Parathyroid adenoma (tissue), 2 donors: ENCODE measurements at regions not wholly inside any gene's neighbourhood (a gene's known extent, or its start where the extent isn't known, plus 50 kb on each side); places are given as distances from the start of the nearest gene placed in this dataset.
"Not testable (repeated sequence)": the region's sequence is repeated elsewhere in the genome, so short reads cannot be mapped to it uniquely, and the experiment has no call there.

Experiments used
- H2AFZ ChIP-seq: fragments of 300-600 bp; sonication (generic); one replicate; pipeline ENCODE4 v1.7.0; 2017; ENCODE audit warnings: antibody characterized with exemption, mild to moderate bottlenecking
- H3K27ac ChIP-seq: fragments of 300-600 bp; sonication (generic); one replicate; pipeline ENCODE4 v1.7.0; 2017
- H3K27me3 ChIP-seq: fragments of 300-600 bp; sonication (generic); one replicate; pipeline ENCODE4 v1.7.0; 2017; ENCODE audit warnings: low read length; ENCODE audit not compliant: control insufficient read depth, insufficient read depth
- H3K36me3 ChIP-seq: fragments of 300-600 bp; sonication (generic); one replicate; pipeline ENCODE4 v1.7.0; 2017; ENCODE audit warnings: low read length; ENCODE audit not compliant: control insufficient read depth, insufficient read depth
- H3K4me1 ChIP-seq: fragments of 300-600 bp; sonication (generic); one replicate; pipeline ENCODE4 v1.7.0; 2017; ENCODE audit warnings: control low read depth
- H3K4me2 ChIP-seq: fragments of 300-600 bp; sonication (generic); one replicate; pipeline ENCODE4 v1.7.0; 2017; ENCODE audit warnings: low read length
- H3K4me3 ChIP-seq: fragments of 300-600 bp; sonication (generic); one replicate; pipeline ENCODE4 v1.7.0; 2017; ENCODE audit warnings: low read depth, low read length
- H3K79me2 ChIP-seq: fragments of 300-600 bp; sonication (generic); one replicate; pipeline ENCODE4 v1.7.0; 2017; ENCODE audit warnings: control low read depth
- H3K9ac ChIP-seq: fragments of 300-600 bp; sonication (generic); one replicate; pipeline ENCODE4 v1.7.0; 2017; ENCODE audit warnings: mild to moderate bottlenecking
- H3K9me3 ChIP-seq: fragments of 300-600 bp; sonication (generic); one replicate; pipeline ENCODE4 v1.7.0; 2017; ENCODE audit warnings: low read length; ENCODE audit not compliant: control insufficient read depth
- TF ChIP-seq, protein P1 (sequence below): fragments of 300-600 bp; sonication (generic); IDR thresholded peaks from one replicate; pipeline ENCODE4 v1.7.0; 2017; ENCODE audit warnings: antibody characterized with exemption, mild to moderate bottlenecking
- donor health status: primary hyperparathyroidism.

DNA sequence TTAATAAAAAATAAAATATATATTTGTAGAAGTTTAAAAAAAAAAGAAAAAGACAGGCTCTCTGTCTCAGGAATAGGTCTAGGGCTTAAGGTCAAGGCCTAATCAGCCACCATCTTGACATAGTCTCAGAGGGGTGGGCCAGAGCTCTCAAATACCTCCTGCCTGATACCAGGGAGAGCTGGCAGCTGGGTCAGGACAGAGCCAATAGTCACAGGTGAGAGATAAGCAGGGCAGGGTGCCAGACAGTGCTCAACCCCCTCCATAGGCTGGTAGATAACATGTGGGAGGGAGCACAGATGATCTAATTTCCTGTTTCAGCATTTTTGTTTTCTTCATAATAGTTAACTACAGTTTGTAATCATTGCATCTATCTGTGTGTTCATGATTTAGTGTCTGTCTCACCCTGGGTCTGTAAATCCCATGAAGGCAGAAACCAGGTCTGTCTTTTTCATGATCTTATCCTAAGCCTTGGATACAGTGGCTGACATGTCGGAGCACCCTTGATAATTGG, 152.0 kb upstream of the GRIK3 start:
- Histone ChIP-seq H3K4me3 (no peak overlapping the region), H3K9me3 (no peaks in the 10 kb centered on the region), H3K79me2 (no peaks in the 10 kb centered on the region), H3K9ac (no peak overlapping the region), H3K27me3 (no peaks in the 10 kb centered on the region), H3K4me2 (no peak overlapping the region), H3K36me3 (no peaks in the 10 kb centered on the region), H2AFZ (no peak overlapping the region), H3K27ac (no peak overlapping the region), H3K4me1 (no peaks in the 10 kb centered on the region)
- TF ChIP-seq, protein P1, sequence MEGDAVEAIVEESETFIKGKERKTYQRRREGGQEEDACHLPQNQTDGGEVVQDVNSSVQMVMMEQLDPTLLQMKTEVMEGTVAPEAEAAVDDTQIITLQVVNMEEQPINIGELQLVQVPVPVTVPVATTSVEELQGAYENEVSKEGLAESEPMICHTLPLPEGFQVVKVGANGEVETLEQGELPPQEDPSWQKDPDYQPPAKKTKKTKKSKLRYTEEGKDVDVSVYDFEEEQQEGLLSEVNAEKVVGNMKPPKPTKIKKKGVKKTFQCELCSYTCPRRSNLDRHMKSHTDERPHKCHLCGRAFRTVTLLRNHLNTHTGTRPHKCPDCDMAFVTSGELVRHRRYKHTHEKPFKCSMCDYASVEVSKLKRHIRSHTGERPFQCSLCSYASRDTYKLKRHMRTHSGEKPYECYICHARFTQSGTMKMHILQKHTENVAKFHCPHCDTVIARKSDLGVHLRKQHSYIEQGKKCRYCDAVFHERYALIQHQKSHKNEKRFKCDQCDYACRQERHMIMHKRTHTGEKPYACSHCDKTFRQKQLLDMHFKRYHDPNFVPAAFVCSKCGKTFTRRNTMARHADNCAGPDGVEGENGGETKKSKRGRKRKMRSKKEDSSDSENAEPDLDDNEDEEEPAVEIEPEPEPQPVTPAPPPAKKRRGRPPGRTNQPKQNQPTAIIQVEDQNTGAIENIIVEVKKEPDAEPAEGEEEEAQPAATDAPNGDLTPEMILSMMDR: no peak

DNA sequence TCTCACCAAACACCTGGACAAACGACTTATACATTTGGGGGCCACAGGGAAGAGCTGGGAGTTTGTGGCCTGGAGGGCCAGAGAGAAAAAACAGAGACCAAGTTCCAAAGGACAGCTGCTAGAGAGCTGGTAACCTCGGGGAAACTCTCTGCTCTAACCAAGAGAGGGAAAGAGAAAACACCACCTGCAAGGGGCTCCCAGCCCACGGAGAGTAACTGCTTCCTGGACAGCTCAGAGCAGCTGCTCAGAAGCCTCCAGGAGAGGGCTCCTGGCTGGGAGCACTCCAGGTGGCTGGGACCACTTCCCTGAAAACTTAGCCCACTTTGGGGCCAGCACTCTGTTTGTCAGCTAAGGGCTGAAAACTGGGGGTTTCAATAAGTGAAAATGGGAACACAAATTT, 154.8 kb upstream of the GRIK3 start:
- H3K27me3 ChIP-seq: no peaks in the 10 kb centered on the region
- H3K79me2 ChIP-seq: no peaks in the 10 kb centered on the region
- TF ChIP-seq, protein P1: no peak
- no peak overlapping the region for H3K9ac ChIP-seq
- no peak overlapping the region for H2AFZ ChIP-seq
- no peak overlapping the region for H3K4me3 ChIP-seq
- H3K36me3 ChIP-seq: no peaks in the 10 kb centered on the region
- H3K4me1 ChIP-seq: no peaks in the 10 kb centered on the region
- H3K4me2 ChIP-seq: no peak overlapping the region
- H3K27ac ChIP-seq: no peak overlapping the region
- no peaks in the 10 kb centered on the region for H3K9me3 ChIP-seq

DNA sequence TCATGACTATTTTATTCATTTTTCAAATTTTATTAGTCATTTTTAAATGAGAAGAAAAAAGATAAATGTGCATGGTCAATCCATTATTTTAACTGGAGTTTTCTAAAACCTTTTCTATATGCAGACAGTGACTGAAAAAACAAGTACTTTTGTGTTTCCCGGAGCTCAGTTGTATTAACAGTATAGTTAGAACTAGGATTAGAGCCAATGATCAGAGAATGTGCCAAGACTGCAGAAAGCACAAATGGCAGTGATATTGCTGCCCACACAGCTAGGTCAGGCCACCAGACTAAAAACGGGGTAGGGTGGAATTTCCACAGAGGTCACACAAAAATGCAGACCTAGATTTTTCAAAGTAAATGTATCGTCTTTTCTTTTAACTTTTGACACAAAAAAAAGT, 163.1 kb upstream of the GRIK3 start:
- Histone ChIP-seq H3K27me3 (no peaks in the 10 kb centered on the region), H3K79me2 (no peaks in the 10 kb centered on the region), H3K27ac (no peak overlapping the region), H3K4me3 (no peak overlapping the region), H2AFZ (no peak overlapping the region), H3K36me3 (no peaks in the 10 kb centered on the region), H3K9me3 (no peaks in the 10 kb centered on the region), H3K4me1 (no peaks in the 10 kb centered on the region), H3K9ac (no peak overlapping the region), H3K4me2 (no peak overlapping the region)
- TF ChIP-seq, protein P1: no peak

DNA sequence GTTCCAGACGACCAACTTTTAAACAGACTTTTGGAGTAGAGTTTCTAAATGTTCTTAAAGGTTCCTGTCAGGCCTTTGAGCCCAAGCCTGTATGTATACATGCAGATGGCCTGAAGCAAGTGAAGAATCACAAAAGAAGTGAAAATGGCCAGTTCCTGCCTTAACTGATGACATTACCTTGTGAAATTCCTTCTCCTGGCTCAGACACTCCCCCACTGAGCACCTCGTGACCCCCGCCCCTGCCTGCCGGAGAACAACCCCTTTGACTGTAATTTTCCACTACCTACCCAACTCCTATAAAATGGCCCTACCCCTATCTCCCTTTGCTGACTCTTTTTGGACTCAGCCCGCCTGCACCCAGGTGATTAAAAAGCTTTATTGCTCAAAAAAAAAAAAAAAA, 180.0 kb upstream of the GRIK3 start:
- not testable (repeated sequence) for H3K4me2 ChIP-seq, H3K4me1 ChIP-seq, H3K9ac ChIP-seq, H2AFZ ChIP-seq, H3K79me2 ChIP-seq, H3K9me3 ChIP-seq, H3K4me3 ChIP-seq, H3K27me3 ChIP-seq, H3K36me3 ChIP-seq, H3K27ac ChIP-seq

DNA sequence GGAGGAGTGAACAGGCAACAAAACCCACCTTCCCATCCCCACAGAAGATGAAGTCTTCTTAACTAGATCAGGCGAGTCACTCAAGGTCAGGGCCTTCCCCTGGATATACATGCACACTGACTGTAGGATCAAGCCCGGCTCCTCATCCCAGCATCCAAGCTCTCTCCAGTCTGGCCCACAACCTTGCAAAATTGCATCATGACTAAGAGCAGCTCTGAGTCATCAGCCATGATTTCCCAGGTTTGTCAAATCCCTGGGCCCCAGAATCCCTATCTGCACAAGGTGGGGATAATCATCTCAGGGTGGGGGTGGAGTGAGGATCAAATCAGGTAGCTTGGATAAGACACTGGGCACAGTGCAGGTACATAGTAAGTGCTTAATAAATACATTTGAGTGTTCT, 199.3 kb upstream of the GRIK3 start:
- Histone ChIP-seq H3K9ac (no peak overlapping the region), H3K4me2 (no peak overlapping the region), H3K4me3 (no peak overlapping the region), H3K36me3 (no peaks in the 10 kb centered on the region), H3K27ac (no peak overlapping the region), H3K79me2 (no peaks in the 10 kb centered on the region), H3K9me3 (no peaks in the 10 kb centered on the region), H3K4me1 (no peaks in the 10 kb centered on the region), H2AFZ (no peak overlapping the region), H3K27me3 (no peaks in the 10 kb centered on the region)
- TF ChIP-seq, protein P1: no peak
